ENCODE measurements at regions not wholly inside any gene's neighbourhood (a gene's known extent, or its start where the extent isn't known, plus 50 kb on each side); places are given as distances from the start of the nearest gene placed in this dataset.

DNA sequence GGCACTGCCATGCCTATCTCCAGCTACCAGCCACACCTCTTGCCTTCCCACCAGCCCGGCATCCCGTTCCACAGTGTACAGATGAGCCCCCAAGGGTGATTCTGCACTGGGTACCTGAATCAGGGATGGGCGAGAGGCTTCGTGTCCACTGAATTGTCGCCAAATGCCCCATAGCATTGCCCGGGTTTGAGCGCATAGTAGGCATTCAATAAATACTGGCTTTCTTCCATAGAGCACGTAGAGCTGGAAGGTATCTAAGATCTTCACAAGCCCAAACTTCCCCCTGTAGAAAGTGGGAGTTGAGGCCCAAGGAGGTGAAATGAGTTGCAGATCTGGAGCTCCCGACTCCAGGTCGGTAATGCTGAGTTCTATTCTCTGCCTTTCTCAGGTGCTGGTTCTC, 358.7 kb downstream of the LPIN1 start:
- Histone ChIP-seq H3K27me3 (ENCODE audit: control insufficient read depth, insufficient read depth, low read length) (no peaks in the 10 kb centered on the region), H3K4me3 (ENCODE audit: low read depth, low read length) (no peak overlapping the region)
- TF ChIP-seq, protein P1, sequence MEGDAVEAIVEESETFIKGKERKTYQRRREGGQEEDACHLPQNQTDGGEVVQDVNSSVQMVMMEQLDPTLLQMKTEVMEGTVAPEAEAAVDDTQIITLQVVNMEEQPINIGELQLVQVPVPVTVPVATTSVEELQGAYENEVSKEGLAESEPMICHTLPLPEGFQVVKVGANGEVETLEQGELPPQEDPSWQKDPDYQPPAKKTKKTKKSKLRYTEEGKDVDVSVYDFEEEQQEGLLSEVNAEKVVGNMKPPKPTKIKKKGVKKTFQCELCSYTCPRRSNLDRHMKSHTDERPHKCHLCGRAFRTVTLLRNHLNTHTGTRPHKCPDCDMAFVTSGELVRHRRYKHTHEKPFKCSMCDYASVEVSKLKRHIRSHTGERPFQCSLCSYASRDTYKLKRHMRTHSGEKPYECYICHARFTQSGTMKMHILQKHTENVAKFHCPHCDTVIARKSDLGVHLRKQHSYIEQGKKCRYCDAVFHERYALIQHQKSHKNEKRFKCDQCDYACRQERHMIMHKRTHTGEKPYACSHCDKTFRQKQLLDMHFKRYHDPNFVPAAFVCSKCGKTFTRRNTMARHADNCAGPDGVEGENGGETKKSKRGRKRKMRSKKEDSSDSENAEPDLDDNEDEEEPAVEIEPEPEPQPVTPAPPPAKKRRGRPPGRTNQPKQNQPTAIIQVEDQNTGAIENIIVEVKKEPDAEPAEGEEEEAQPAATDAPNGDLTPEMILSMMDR (IDR thresholded peaks at IDR 0.05; ENCODE audit: insufficient read depth, low read length, poor library complexity, severe bottlenecking) = no peak

GRCh38 chr2:12106440-12107080, 360.1 kb downstream of the LPIN1 start:
- H3K27me3 ChIP-seq (ENCODE audit: control insufficient read depth, insufficient read depth, low read length) = no peaks in the 10 kb centered on the region
- TF ChIP-seq, protein P1 (IDR thresholded peaks at IDR 0.05; ENCODE audit: insufficient read depth, low read length, poor library complexity, severe bottlenecking) = no peak
- no peaks in the 10 kb centered on the region for H3K36me3 ChIP-seq (ENCODE audit: control insufficient read depth, insufficient read depth, low read length)
- H3K4me3 ChIP-seq (ENCODE audit: low read depth, low read length) = no peak overlapping the region
- peak; percentile 92 for DNase-seq (ENCODE audit: low read depth)

More for the DNA sequence above, 358.7 kb downstream of the LPIN1 start:
- DNase-seq (ENCODE audit: low read depth) = no peak
- H3K36me3 ChIP-seq (ENCODE audit: control insufficient read depth, insufficient read depth, low read length) = no peaks in the 10 kb centered on the region

DNA sequence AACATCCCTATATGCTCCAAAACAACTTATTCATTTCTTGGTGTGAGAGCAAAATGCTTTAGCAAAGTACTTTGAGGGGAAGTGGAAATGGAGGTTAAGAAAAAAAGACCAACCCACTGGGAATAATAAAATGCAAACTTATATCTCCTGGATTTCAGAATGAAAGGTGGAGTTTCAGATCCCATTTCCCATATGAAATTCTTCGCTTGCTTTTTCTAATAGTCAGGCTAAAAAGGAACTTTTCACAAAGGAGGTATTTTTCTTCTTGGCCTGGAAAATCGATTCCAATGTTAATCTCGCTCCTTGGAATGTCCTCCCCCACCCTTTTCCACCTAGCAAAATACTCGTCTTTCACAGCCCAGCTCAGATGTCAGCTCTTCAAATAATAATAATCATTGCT, 360.9 kb downstream of the LPIN1 start:
- Histone ChIP-seq H3K4me3 (ENCODE audit: low read depth, low read length) (no peak overlapping the region), H3K27me3 (ENCODE audit: control insufficient read depth, insufficient read depth, low read length) (no peaks in the 10 kb centered on the region), H3K36me3 (ENCODE audit: control insufficient read depth, insufficient read depth, low read length) (no peaks in the 10 kb centered on the region)
- TF ChIP-seq, protein P1 (IDR thresholded peaks at IDR 0.05; ENCODE audit: insufficient read depth, low read length, poor library complexity, severe bottlenecking) = no peak
- no peak for DNase-seq (ENCODE audit: low read depth)

DNA sequence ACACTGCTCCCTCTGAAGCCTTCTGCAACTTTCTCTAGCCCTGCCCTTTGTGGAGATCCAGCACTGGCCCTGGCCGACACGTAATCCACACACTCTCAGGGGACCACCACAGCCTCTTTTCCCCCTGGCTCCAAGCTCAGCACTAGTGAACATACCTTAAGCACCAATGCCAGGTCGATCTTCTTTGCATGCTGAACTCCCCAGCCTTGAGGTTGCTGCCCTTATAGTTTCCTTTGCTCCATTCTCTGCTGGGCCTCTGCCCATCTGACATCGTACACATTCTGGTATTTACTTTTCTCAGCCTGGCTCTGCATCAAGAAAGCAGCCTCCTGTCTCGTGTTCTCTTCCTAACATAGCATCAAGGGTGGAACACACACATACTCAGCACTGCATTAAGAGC, 361.5 kb downstream of the LPIN1 start:
- no peak for DNase-seq (ENCODE audit: low read depth)
- H3K27me3 ChIP-seq (ENCODE audit: control insufficient read depth, insufficient read depth, low read length) = no peaks in the 10 kb centered on the region
- no peaks in the 10 kb centered on the region for H3K36me3 ChIP-seq (ENCODE audit: control insufficient read depth, insufficient read depth, low read length)
- TF ChIP-seq, protein P1 (IDR thresholded peaks at IDR 0.05; ENCODE audit: insufficient read depth, low read length, poor library complexity, severe bottlenecking) = no peak
- H3K4me3 ChIP-seq (ENCODE audit: low read depth, low read length) = no peak overlapping the region

GRCh38 chr2:12109363-12110017, 363.1 kb downstream of the LPIN1 start:
- Histone ChIP-seq H3K4me3 (ENCODE audit: low read depth, low read length) (no peak overlapping the region), H3K27me3 (ENCODE audit: control insufficient read depth, insufficient read depth, low read length) (no peaks in the 10 kb centered on the region), H3K36me3 (ENCODE audit: control insufficient read depth, insufficient read depth, low read length) (no peaks in the 10 kb centered on the region)
- DNase-seq (ENCODE audit: low read depth) = no peak
- TF ChIP-seq, protein P1 (IDR thresholded peaks at IDR 0.05; ENCODE audit: insufficient read depth, low read length, poor library complexity, severe bottlenecking) = no peak

DNA sequence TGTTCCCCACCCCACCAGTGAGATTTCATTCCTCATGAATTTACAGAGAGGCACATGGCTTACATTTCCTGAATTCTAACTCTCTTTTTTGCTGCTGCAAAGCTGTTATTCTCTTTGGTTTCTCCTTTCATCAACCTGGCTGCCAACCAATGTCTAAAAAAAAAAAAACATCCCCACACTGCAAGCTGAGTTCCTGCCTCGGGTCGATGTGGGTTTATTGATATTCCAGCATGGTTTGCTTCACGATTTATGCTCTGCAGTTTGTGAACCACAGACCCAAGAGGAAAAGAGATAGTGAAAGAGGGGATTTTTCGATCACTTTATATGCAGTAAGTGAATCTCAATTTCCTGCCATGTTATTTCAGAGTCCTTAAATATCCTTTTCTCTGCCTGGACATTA, 363.6 kb downstream of the LPIN1 start:
- Histone ChIP-seq H3K36me3 (ENCODE audit: control insufficient read depth, insufficient read depth, low read length) (no peaks in the 10 kb centered on the region), H3K4me3 (ENCODE audit: low read depth, low read length) (no peak overlapping the region), H3K27me3 (ENCODE audit: control insufficient read depth, insufficient read depth, low read length) (no peaks in the 10 kb centered on the region)
- TF ChIP-seq, protein P1 (IDR thresholded peaks at IDR 0.05; ENCODE audit: insufficient read depth, low read length, poor library complexity, severe bottlenecking) = no peak
- no peak for DNase-seq (ENCODE audit: low read depth)
